ENCODE measurements at regions not wholly inside any gene's neighbourhood (a gene's known extent, or its start where the extent isn't known, plus 50 kb on each side); places are given as distances from the start of the nearest gene placed in this dataset.

DNA sequence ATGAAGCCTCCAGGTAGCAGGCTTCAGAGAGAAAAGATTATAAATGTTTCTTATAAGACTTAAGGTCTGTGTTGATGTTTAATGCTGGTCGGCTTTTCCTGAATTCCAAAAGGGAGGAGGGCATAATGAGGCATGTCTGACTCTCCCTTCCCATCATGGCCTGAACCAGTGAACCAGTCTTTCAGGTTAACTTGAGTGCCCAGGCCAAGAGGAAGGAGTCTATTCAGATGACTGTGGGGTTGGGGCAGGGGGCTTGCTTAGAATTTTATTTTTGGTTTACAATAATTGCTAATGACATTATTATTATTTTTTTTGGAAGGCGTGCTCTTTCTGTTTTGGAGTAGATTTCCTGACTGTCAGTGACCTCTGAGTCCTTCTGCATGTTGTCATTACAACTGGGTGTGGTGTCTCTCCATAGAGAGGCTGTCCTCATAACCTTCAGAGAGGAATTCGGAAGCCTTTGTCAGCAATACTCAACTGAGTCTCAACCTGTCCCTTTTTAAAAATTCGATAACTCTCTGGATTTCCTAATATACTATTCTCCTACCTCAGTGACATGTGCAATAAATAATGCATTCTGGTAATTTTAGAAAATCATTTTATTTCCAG lies 275.1 kb upstream of the CXCR4 start:
- Histone ChIP-seq H3K9me3 (no peaks in the 10 kb centered on the region), H3K27me3 (no peaks in the 10 kb centered on the region), H3K4me3 (no peak overlapping the region), H3K27ac (no peak overlapping the region), H3K4me1 (peaks cover 0 to 4% (median 0%) of the 10 kb centered on the region in 4 donors), H3K36me3 (no peaks in the 10 kb centered on the region)
- WGBS, 2 donors: 70 to 72% methylated on average over 4 of the region's 4 CpGs
- DNase-seq (ENCODE audit: low spot score in 2 of 2): no peak
- TF ChIP-seq POLR2A (IDR thresholded peaks at IDR 0.05): no peak
- TF ChIP-seq, protein P1, sequence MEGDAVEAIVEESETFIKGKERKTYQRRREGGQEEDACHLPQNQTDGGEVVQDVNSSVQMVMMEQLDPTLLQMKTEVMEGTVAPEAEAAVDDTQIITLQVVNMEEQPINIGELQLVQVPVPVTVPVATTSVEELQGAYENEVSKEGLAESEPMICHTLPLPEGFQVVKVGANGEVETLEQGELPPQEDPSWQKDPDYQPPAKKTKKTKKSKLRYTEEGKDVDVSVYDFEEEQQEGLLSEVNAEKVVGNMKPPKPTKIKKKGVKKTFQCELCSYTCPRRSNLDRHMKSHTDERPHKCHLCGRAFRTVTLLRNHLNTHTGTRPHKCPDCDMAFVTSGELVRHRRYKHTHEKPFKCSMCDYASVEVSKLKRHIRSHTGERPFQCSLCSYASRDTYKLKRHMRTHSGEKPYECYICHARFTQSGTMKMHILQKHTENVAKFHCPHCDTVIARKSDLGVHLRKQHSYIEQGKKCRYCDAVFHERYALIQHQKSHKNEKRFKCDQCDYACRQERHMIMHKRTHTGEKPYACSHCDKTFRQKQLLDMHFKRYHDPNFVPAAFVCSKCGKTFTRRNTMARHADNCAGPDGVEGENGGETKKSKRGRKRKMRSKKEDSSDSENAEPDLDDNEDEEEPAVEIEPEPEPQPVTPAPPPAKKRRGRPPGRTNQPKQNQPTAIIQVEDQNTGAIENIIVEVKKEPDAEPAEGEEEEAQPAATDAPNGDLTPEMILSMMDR (IDR thresholded peaks at IDR 0.05): no peak
- no peak for TF ChIP-seq EP300 (IDR thresholded peaks at IDR 0.05)

DNA sequence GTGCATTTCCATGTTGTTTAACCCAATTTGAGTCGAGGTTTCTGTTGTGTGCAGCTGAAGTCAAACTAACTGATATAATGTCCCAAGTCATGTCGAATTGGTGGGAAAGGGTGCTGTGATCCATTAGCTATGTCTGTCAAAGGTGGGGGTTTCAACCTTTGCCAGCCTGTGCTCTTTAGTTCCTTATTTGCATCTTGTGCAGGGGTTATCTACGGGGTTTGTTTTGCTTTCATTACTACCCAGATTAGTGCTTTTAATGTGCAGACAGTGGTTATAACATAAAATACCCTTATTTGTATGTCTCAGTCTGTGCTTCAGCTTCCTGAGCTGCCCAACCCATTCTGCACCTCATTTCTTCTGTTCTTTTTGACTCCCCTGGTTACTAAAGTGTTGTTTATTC lies 271.9 kb upstream of the CXCR4 start:
- TF ChIP-seq EP300 (IDR thresholded peaks at IDR 0.05): no peak
- TF ChIP-seq, protein P1 (IDR thresholded peaks at IDR 0.05): no peak
- TF ChIP-seq POLR2A (IDR thresholded peaks at IDR 0.05): no peak
- H3K9me3 ChIP-seq: no peaks in the 10 kb centered on the region

DNA sequence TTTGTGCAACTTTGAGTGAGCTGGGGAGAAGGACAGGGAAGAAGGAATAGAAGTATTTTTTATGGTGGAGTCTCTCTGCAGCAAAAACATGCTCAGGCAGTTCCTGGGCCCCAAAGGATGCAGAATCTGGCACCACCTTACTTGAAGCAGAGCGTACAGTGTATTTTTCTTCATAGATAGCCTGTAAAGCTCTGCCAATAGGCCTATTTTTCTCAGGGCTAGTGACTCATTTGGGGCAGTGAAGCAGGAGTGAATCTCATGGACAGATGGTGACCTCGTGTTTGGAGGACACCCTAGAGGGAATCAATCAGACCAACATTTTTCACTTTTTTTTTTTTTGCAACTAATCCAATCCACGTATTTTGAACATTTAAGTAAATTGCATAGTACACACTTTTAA lies 268.1 kb upstream of the CXCR4 start:
- 57 to 73% methylated on average over 3 of the region's 3 CpGs for WGBS, 2 donors
- DNase-seq (ENCODE audit: low spot score in 2 of 2): no peak
- TF ChIP-seq, protein P1 (IDR thresholded peaks at IDR 0.05): no peak
- TF ChIP-seq POLR2A (IDR thresholded peaks at IDR 0.05) (no peak), EP300 (IDR thresholded peaks at IDR 0.05) (no peak)
- H3K36me3 ChIP-seq: no peaks in the 10 kb centered on the region
- no peaks in the 10 kb centered on the region for H3K27me3 ChIP-seq
- H3K9me3 ChIP-seq: no peaks in the 10 kb centered on the region
- H3K4me3 ChIP-seq: no peak overlapping the region
- peaks cover 0 to 10% (median 10%) of the 10 kb centered on the region in 4 donors for H3K4me1 ChIP-seq
- H3K27ac ChIP-seq: no peak overlapping the region

More for the DNA sequence above, 271.9 kb upstream of the CXCR4 start:
- WGBS, 2 donors: 66 to 78% methylated on average over 3 of the region's 3 CpGs
- H3K27me3 ChIP-seq: no peaks in the 10 kb centered on the region
- H3K4me1 ChIP-seq: peaks cover 0 to 13% (median 5%) of the 10 kb centered on the region in 4 donors
- no peak for DNase-seq (ENCODE audit: low spot score in 2 of 2)
- no peak overlapping the region for H3K4me3 ChIP-seq
- H3K27ac ChIP-seq: no peak overlapping the region
- no peaks in the 10 kb centered on the region for H3K36me3 ChIP-seq

DNA sequence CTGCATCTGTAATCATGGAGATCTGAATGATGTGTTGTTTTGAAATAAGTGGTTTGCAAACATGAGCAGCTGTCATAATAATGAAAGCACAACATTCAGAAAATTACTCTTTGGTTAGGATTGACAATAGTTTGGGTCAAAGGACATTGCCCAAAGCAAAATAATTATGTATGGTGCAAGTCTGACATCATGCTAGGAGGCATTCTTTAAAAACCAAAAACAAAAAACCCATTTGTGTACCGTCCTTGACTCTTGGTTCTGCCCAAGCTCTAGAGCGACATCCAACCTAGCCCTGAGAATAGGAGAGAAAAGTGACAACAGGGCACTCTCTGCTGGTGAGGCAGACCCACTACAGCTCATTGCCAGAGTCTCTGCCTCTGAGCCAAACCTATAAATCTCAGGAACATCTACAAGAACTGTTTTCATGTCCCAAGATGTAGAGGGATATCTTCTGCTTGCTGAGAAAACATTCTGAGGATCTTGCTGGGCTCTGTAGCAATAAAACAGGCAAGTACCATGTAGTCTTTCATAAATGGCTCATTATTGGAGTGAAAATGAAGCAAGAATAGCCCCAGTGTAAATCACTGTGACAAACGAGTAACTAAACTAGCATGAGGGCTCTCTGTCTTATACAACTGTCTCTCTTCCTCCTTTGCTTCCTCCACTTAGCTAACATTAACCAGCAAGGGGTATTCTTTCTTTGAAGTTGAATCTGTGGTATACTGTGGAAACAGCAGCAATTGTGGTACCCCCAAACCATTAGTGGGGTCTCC lies 266.8 kb upstream of the CXCR4 start:
- Histone ChIP-seq H3K9me3 (no peaks in the 10 kb centered on the region), H3K4me3 (no peak overlapping the region), H3K4me1 (peaks cover 0 to 10% (median 10%) of the 10 kb centered on the region in 4 donors), H3K36me3 (no peaks in the 10 kb centered on the region), H3K27me3 (no peaks in the 10 kb centered on the region), H3K27ac (no peak overlapping the region)
- DNase-seq (ENCODE audit: low spot score in 2 of 2): peak in 1 of 2 donors; percentile 15
- TF ChIP-seq, protein P1 (IDR thresholded peaks at IDR 0.05): peak; percentile 45 to 73 (median 51)
- no peak for TF ChIP-seq EP300 (IDR thresholded peaks at IDR 0.05)
- WGBS, 2 donors: 13 to 22% methylated on average over 3 of the region's 3 CpGs

DNA sequence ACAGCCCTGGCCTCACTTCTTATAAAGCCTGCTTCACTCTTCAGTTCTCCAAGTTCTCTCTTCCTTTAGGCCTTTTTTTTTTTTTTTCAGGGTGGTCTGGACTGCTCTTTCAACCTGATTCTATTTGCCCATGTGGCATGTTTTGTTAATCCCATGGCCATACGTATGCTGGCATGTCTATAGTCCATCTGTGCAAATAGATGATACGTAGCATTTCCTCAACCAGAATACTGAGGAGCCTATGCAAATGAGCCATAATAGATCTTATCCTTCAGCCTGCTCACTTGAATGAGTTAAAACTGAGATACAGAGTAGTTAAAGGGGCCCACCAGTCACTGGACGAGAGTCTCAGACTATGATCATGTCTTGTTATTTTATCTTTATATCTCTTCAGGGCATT lies 265.2 kb upstream of the CXCR4 start:
- H3K27ac ChIP-seq: no peak overlapping the region
- no peaks in the 10 kb centered on the region for H3K27me3 ChIP-seq
- H3K36me3 ChIP-seq: no peaks in the 10 kb centered on the region
- 77 to 95% methylated on average over 3 of the region's 3 CpGs for WGBS, 2 donors
- no peak for TF ChIP-seq EP300 (IDR thresholded peaks at IDR 0.05)
- TF ChIP-seq POLR2A (IDR thresholded peaks at IDR 0.05): no peak
- TF ChIP-seq, protein P1 (IDR thresholded peaks at IDR 0.05): no peak
- H3K4me3 ChIP-seq: no peak overlapping the region
- H3K4me1 ChIP-seq: peaks cover 0 to 10% (median 10%) of the 10 kb centered on the region in 4 donors
- no peaks in the 10 kb centered on the region for H3K9me3 ChIP-seq
- no peak for DNase-seq (ENCODE audit: low spot score in 2 of 2)

All from tibial nerve (tissue), 4 donors.